Mesenchymal stem cell (in vitro differentiated cells and primary cell): ENCODE measurements at regions not wholly inside any gene's neighbourhood (a gene's known extent, or its start where the extent isn't known, plus 50 kb on each side); places are given as distances from the start of the nearest gene placed in this dataset.

ENCODE experiments used
- DNase-seq: peaks from one replicate; pipeline ENCODE4 v3.0.0-alpha.2; 2013
- H2AFZ ChIP-seq: one replicate; pipeline ENCODE4 v1.6.1; 2013; ENCODE audit warnings: low read depth, mild to moderate bottlenecking, control low read depth, inconsistent platforms, low read length, moderate library complexity
- H2AK5ac ChIP-seq: 2 replicates; pipeline ENCODE4 v1.6.1; 2013; ENCODE audit warnings: low read length, moderate library complexity, mild to moderate bottlenecking, inconsistent platforms; ENCODE audit not compliant: severe bottlenecking
- H2BK120ac ChIP-seq: one replicate; pipeline ENCODE4 v1.6.1; 2013; ENCODE audit warnings: low read depth, mild to moderate bottlenecking, inconsistent platforms, low read length, moderate library complexity
- H2BK12ac ChIP-seq, 2 experiments: one replicate each; pipeline ENCODE4 v1.6.1; 2013; ENCODE audit warnings: inconsistent platforms in 2 of 2, low read length in 2 of 2, mild to moderate bottlenecking in 2 of 2, moderate library complexity in 2 of 2, control low read depth in 1 of 2
- H2BK15ac ChIP-seq: one replicate; pipeline ENCODE4 v1.6.1; 2013; ENCODE audit warnings: mild to moderate bottlenecking, low read depth, inconsistent platforms; ENCODE audit not compliant: poor library complexity, severe bottlenecking
- H2BK5ac ChIP-seq: 2 replicates; pipeline ENCODE4 v1.6.1; 2013; ENCODE audit warnings: low read depth, mild to moderate bottlenecking, low read length, control low read depth, inconsistent platforms; ENCODE audit not compliant: poor library complexity, severe bottlenecking
- H3K14ac ChIP-seq, 2 experiments: one replicate each; pipeline ENCODE4 v1.6.1; 2013; ENCODE audit warnings: inconsistent platforms in 2 of 2, low read length in 2 of 2, control low read depth in 1 of 2, mild to moderate bottlenecking in 1 of 2, moderate library complexity in 1 of 2
- H3K18ac ChIP-seq, 2 experiments: one replicate each; pipeline ENCODE4 v1.6.1; 2013; ENCODE audit warnings: inconsistent platforms in 2 of 2, low read length in 2 of 2, control low read depth in 1 of 2, low read depth in 1 of 2, mild to moderate bottlenecking in 1 of 2
- H3K23ac ChIP-seq, 2 experiments: one replicate each; pipeline ENCODE4 v1.6.1; 2013; ENCODE audit warnings: inconsistent platforms in 2 of 2, low read length in 2 of 2, mild to moderate bottlenecking in 2 of 2, moderate library complexity in 2 of 2, control low read depth in 1 of 2
- H3K27ac ChIP-seq: 2 replicates; pipeline ENCODE4 v1.5.1; 2013; ENCODE audit warnings: mild to moderate bottlenecking, moderate library complexity, low read length, control low read depth, inconsistent platforms; ENCODE audit not compliant: poor library complexity, severe bottlenecking
- H3K27me3 ChIP-seq, 2 experiments: 2 replicates each; pipeline versions ENCODE4 v1.6.1 to v1.7.0; 2013; ENCODE audit warnings: low read length in 2 of 2, mild to moderate bottlenecking in 2 of 2, moderate library complexity in 2 of 2, control low read depth in 1 of 2, inconsistent platforms in 1 of 2; ENCODE audit not compliant: control insufficient read depth in 1 of 2, insufficient read depth in 1 of 2
- H3K36me3 ChIP-seq, 2 experiments: 2 replicates each; pipeline versions ENCODE4 v1.6.1 to v1.7.0; 2013; ENCODE audit warnings: low read length in 2 of 2, control low read depth in 1 of 2, inconsistent platforms in 1 of 2, low read depth in 1 of 2, mild to moderate bottlenecking in 1 of 2; ENCODE audit not compliant: insufficient read depth in 2 of 2, control insufficient read depth in 1 of 2
- H3K4ac ChIP-seq, 2 experiments: one replicate each; pipeline ENCODE4 v1.6.1; 2013; ENCODE audit warnings: inconsistent platforms in 2 of 2, low read length in 2 of 2, mild to moderate bottlenecking in 2 of 2, moderate library complexity in 2 of 2, control low read depth in 1 of 2, low read depth in 1 of 2
- H3K4me1 ChIP-seq: 2 replicates; pipeline ENCODE4 v1.6.1; 2013; ENCODE audit warnings: low read depth, low read length, control low read depth; ENCODE audit not compliant: control insufficient read depth, insufficient read depth
- H3K4me2 ChIP-seq: 2 replicates; pipeline ENCODE4 v1.6.1; 2013; ENCODE audit warnings: low read length, mild to moderate bottlenecking, inconsistent platforms; ENCODE audit not compliant: poor library complexity, severe bottlenecking
- H3K4me3 ChIP-seq, 2 experiments: 2 replicates each; pipeline versions ENCODE4 v1.5.1 to v1.7.0; 2013; ENCODE audit warnings: low read length in 2 of 2, mild to moderate bottlenecking in 2 of 2, control low read depth in 1 of 2, low read depth in 1 of 2; ENCODE audit not compliant: insufficient read depth in 1 of 2
- H3K79me1 ChIP-seq: replicated peaks from 2 replicates; pipeline ENCODE4 v1.6.1; 2013; ENCODE audit warnings: mild to moderate bottlenecking, control low read depth, low read length, inconsistent platforms; ENCODE audit not compliant: poor library complexity, severe bottlenecking
- H3K9ac ChIP-seq: 2 replicates; pipeline ENCODE4 v1.7.0; 2013; ENCODE audit warnings: mild to moderate bottlenecking, low read length, moderate library complexity
- H3K9me3 ChIP-seq: 2 replicates; pipeline ENCODE4 v1.7.0; 2013; ENCODE audit warnings: mild to moderate bottlenecking, low read length; ENCODE audit not compliant: control insufficient read depth
- H4K8ac ChIP-seq: one replicate; pipeline ENCODE4 v1.6.1; 2013; ENCODE audit warnings: inconsistent platforms, mild to moderate bottlenecking, low read length, moderate library complexity
- H4K91ac ChIP-seq: one replicate; pipeline ENCODE4 v1.6.1; 2013; ENCODE audit warnings: mild to moderate bottlenecking, low read length, inconsistent platforms
- WGBS: methylation state at CpG from one replicate; pipeline ENCODE4 v1.1.7; 2013; ENCODE audit warnings: mixed read lengths; 5-methylcytosine and 5-hydroxymethylcytosine counted together

- H2BK5ac ChIP-seq, result no peak overlapping the region
- H3K14ac ChIP-seq, result no peak overlapping the region
- no peaks in the 10 kb centered on the region for H3K36me3 ChIP-seq
- no peak overlapping the region for H2BK120ac ChIP-seq
- no peak overlapping the region for H2AK5ac ChIP-seq
- H3K4me2 ChIP-seq, result no peak overlapping the region
- H3K9me3 ChIP-seq, result peaks cover 31% of the 10 kb centered on the region
- H2BK12ac ChIP-seq, result no peak overlapping the region
- H2BK15ac ChIP-seq, result no peak overlapping the region
- H3K27ac ChIP-seq, result no peak overlapping the region
- no peak overlapping the region for H3K4me3 ChIP-seq
- H3K79me1 ChIP-seq, result no peaks in the 10 kb centered on the region
- H2AFZ ChIP-seq, result no peak overlapping the region
- no peaks in the 10 kb centered on the region for H3K4me1 ChIP-seq
- no peak overlapping the region for H3K4ac ChIP-seq
- H3K27me3 ChIP-seq, result peaks cover 0 to 3% of the 10 kb centered on the region in 2 experiments
- H4K8ac ChIP-seq, result no peak overlapping the region
- no peak for DNase-seq
- H3K9ac ChIP-seq, result no peak overlapping the region
- H3K23ac ChIP-seq, result no peak overlapping the region
- no peak overlapping the region for H4K91ac ChIP-seq
- H3K18ac ChIP-seq, result no peak overlapping the region
These were observed 325.1 kb downstream of the CDH26 start for GRCh38 chr20:60283281-60283680.

DNA sequence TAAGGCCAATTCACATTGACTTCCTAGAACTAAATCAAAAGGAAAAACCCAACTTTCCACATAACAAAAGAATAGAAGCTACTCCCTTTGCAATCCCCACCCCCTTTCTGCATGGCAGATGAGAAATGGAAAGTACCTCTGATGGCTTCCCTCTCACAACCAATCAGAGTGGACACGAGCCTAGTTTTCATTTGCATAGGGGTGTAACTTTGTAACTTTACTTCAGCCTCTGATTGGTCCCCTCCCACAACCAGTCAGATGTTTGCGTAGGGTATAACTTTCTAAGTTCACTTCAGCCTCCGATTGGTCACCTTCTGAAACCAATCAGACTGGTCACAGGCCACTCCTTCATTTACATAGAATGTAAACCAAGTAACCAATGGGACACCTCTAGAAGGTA, 328.5 kb downstream of the CDH26 start:
- no peak overlapping the region for H3K4me2 ChIP-seq
- no peak overlapping the region for H2AFZ ChIP-seq
- no peaks in the 10 kb centered on the region for H3K4me1 ChIP-seq
- H3K9me3 ChIP-seq, result peaks cover 42% of the 10 kb centered on the region
- no peak overlapping the region for H4K8ac ChIP-seq
- no peak overlapping the region for H2BK12ac ChIP-seq
- no peak overlapping the region for H2BK15ac ChIP-seq
- no peak overlapping the region for H3K4ac ChIP-seq
- no peak overlapping the region for H3K18ac ChIP-seq
- no peaks in the 10 kb centered on the region for H3K27me3 ChIP-seq
- H2BK5ac ChIP-seq, result no peak overlapping the region
- H3K36me3 ChIP-seq, result no peaks in the 10 kb centered on the region
- no peak overlapping the region for H3K9ac ChIP-seq
- H3K27ac ChIP-seq, result no peak overlapping the region
- no peak overlapping the region for H3K23ac ChIP-seq
- 70% methylated on average over 3 of the region's 3 CpGs for WGBS
- H3K14ac ChIP-seq, result no peak overlapping the region
- no peak overlapping the region for H2BK120ac ChIP-seq
- no peak overlapping the region for H2AK5ac ChIP-seq
- H3K4me3 ChIP-seq, result no peak overlapping the region
- H3K79me1 ChIP-seq, result no peaks in the 10 kb centered on the region
- H4K91ac ChIP-seq, result no peak overlapping the region
- DNase-seq, result no peak

- Histone ChIP-seq H3K36me3 (no peaks in the 10 kb centered on the region), H3K27me3 (no peaks in the 10 kb centered on the region), H2BK5ac (no peak overlapping the region), H4K91ac (no peak overlapping the region), H3K9me3 (peaks cover 32% of the 10 kb centered on the region), H3K14ac (no peak overlapping the region), H2AK5ac (no peak overlapping the region), H2BK120ac (no peak overlapping the region), H3K4ac (no peak overlapping the region), H3K9ac (no peak overlapping the region), H3K18ac (no peak overlapping the region), H3K79me1 (no peaks in the 10 kb centered on the region), H3K4me1 (no peaks in the 10 kb centered on the region), H3K4me2 (no peak overlapping the region), H2AFZ (no peak overlapping the region), H4K8ac (no peak overlapping the region), H3K4me3 (no peak overlapping the region), H2BK15ac (no peak overlapping the region), H3K23ac (no peak overlapping the region), H2BK12ac (no peak overlapping the region), H3K27ac (no peak overlapping the region)
- 56% methylated on average over 2 of the region's 2 CpGs for WGBS
- no peak for DNase-seq
These were observed 330.7 kb downstream of the CDH26 start for GRCh38 chr20:60288945-60289344.

GRCh38 chr20:60292001-60292520, 333.8 kb downstream of the CDH26 start:
- H2AK5ac ChIP-seq, result no peak overlapping the region
- peaks cover 14% of the 10 kb centered on the region for H3K9me3 ChIP-seq
- no peak overlapping the region for H2AFZ ChIP-seq
- H3K4me2 ChIP-seq, result no peak overlapping the region
- H3K4me3 ChIP-seq, result no peak overlapping the region
- no peak overlapping the region for H3K23ac ChIP-seq
- no peak overlapping the region for H4K8ac ChIP-seq
- no peak overlapping the region for H3K14ac ChIP-seq
- no peaks in the 10 kb centered on the region for H3K36me3 ChIP-seq
- H3K9ac ChIP-seq, result no peak overlapping the region
- no peak overlapping the region for H3K27ac ChIP-seq
- H3K4me1 ChIP-seq, result no peaks in the 10 kb centered on the region
- H2BK5ac ChIP-seq, result no peak overlapping the region
- no peaks in the 10 kb centered on the region for H3K79me1 ChIP-seq
- H2BK12ac ChIP-seq, result no peak overlapping the region
- H4K91ac ChIP-seq, result no peak overlapping the region
- WGBS, result 70% methylated on average over 5 of the region's 5 CpGs
- H3K27me3 ChIP-seq, result peaks cover 0 to under 1% of the 10 kb centered on the region in 2 experiments
- no peak overlapping the region for H3K18ac ChIP-seq
- no peak for DNase-seq
- no peak overlapping the region for H2BK120ac ChIP-seq
- no peak overlapping the region for H3K4ac ChIP-seq
- no peak overlapping the region for H2BK15ac ChIP-seq
